Urothelium cell line (cell line): ENCODE measurements at regions not wholly inside any gene's neighbourhood (a gene's known extent, or its start where the extent isn't known, plus 50 kb on each side); places are given as distances from the start of the nearest gene placed in this dataset.
"Not testable (repeated sequence)": the region's sequence is repeated elsewhere in the genome, so short reads cannot be mapped to it uniquely, and the experiment has no call there.

Experiments
- DNase-seq: peaks from one replicate; pipeline ENCODE4 v3.0.0; 2011; ENCODE audit warnings: low spot score, mixed read lengths
- FAIRE-seq: peaks from 2 replicates; lab custom pipeline; 2011; peaks lifted over from hg19 to GRCh38; lab: Jason Lieb, UNC

- DNase-seq, FAIRE-seq: not testable (repeated sequence)
Observed at GRCh38 chr1:199254040-199254439, 615.2 kb downstream of the PTPRC start.

GRCh38 chr1:199261328-199261727 is 622.5 kb downstream of the PTPRC start:
- no peak for FAIRE-seq
- no peak for DNase-seq

GRCh38 chr1:199264283-199264682 is 625.4 kb downstream of the PTPRC start:
- no peak for DNase-seq
- no peak for FAIRE-seq

- FAIRE-seq (no peak), DNase-seq (no peak)
Observed at GRCh38 chr1:199264911-199265310, 626.1 kb downstream of the PTPRC start.

GRCh38 chr1:199265319-199265718 is 626.5 kb downstream of the PTPRC start:
- no peak for FAIRE-seq
- no peak for DNase-seq

- DNase-seq (no peak), FAIRE-seq (no peak)
Observed at GRCh38 chr1:199269241-199269640, 630.4 kb downstream of the PTPRC start.

GRCh38 chr1:199272139-199272544 is 633.3 kb downstream of the PTPRC start:
- FAIRE-seq (no peak), DNase-seq (no peak)

GRCh38 chr1:199272628-199273086 is 633.8 kb downstream of the PTPRC start:
- FAIRE-seq (no peak), DNase-seq (peak; percentile 76)

- DNase-seq, result peak; percentile 18
- FAIRE-seq, result no peak
Observed at GRCh38 chr1:199273837-199274379, 635.1 kb downstream of the PTPRC start.

GRCh38 chr1:199279067-199279466 is 640.2 kb downstream of the PTPRC start:
- FAIRE-seq (no peak), DNase-seq (no peak)

- DNase-seq (no peak), FAIRE-seq (no peak)
Observed at GRCh38 chr1:199279872-199280645, 641.2 kb downstream of the PTPRC start.

- FAIRE-seq (no peak), DNase-seq (no peak)
Observed at GRCh38 chr1:199282751-199283305, 644.0 kb downstream of the PTPRC start.

GRCh38 chr1:199283794-199284193 is 645.0 kb downstream of the PTPRC start:
- no peak for DNase-seq

GRCh38 chr1:199287206-199287605 is 648.4 kb downstream of the PTPRC start:
- DNase-seq (no peak), FAIRE-seq (no peak)

More at GRCh38 chr1:199283794-199284193, 645.0 kb downstream of the PTPRC start:
- no peak for FAIRE-seq

GRCh38 chr1:199287647-199288046 is 648.8 kb downstream of the PTPRC start:
- DNase-seq, result no peak
- FAIRE-seq, result no peak

GRCh38 chr1:199290186-199290585 is 651.3 kb downstream of the PTPRC start:
- DNase-seq (no peak), FAIRE-seq (no peak)

GRCh38 chr1:199291022-199291740 is 652.3 kb downstream of the PTPRC start:
- no peak for DNase-seq
- FAIRE-seq, result no peak

GRCh38 chr1:199292896-199293295 is 654.1 kb downstream of the PTPRC start:
- FAIRE-seq, result no peak

GRCh38 chr1:199295107-199295506 is 656.3 kb downstream of the PTPRC start:
- DNase-seq (no peak), FAIRE-seq (no peak)

More at GRCh38 chr1:199292896-199293295, 654.1 kb downstream of the PTPRC start:
- DNase-seq, result no peak

- no peak for DNase-seq
- FAIRE-seq, result no peak
Observed at GRCh38 chr1:199297174-199297573, 658.3 kb downstream of the PTPRC start.

GRCh38 chr1:199297887-199298286 is 659.0 kb downstream of the PTPRC start:
- DNase-seq (no peak), FAIRE-seq (no peak)
